GM13976 (cell line): ENCODE measurements at regions not wholly inside any gene's neighbourhood (a gene's known extent, or its start where the extent isn't known, plus 50 kb on each side); places are given as distances from the start of the nearest gene placed in this dataset.

Source experiments
- DNase-seq: peaks from one replicate; pipeline ENCODE4 v3.0.0; 2012; ENCODE audit warnings: low spot score
- CTCF ChIP-seq: IDR thresholded peaks from 2 replicates; pipeline ENCODE4 v1.5.1; 2012; ENCODE audit warnings: borderline replicate concordance, mild to moderate bottlenecking; ENCODE audit not compliant: insufficient read depth; ENCODE audit errors: extremely low read depth, missing control alignments, control extremely low read depth
- in situ Hi-C: fragments of 300-500 bp; cut with MboI; formaldehyde crosslinking; loops from one replicate; pipeline ENCODE4 v1.12.0; 2022; ENCODE audit warnings: low sequenced_read_pairs, mixed read lengths, inconsistent platforms; ENCODE audit not compliant: unreplicated experiment

DNA sequence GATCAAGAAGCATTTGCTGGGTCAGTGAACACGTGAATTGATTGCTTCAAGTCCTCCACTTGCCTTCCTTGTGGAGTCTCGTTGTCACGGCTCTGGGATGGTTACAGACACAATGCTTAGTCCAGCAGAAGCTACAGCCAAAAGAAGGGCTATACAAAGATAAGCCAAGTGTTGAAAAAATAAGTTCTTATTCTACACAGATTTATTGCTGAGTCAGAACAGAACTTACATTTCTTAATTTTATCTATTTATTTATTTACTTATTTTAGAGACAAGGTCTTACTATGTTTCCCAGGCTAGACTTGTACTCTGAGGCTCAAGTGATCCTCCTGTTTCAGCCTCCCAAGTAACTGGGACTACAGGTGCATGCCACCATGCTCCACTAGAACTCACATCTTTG, 199.0 kb downstream of the MYLK4 start:
- in situ Hi-C loops, result no loop called here

DNA sequence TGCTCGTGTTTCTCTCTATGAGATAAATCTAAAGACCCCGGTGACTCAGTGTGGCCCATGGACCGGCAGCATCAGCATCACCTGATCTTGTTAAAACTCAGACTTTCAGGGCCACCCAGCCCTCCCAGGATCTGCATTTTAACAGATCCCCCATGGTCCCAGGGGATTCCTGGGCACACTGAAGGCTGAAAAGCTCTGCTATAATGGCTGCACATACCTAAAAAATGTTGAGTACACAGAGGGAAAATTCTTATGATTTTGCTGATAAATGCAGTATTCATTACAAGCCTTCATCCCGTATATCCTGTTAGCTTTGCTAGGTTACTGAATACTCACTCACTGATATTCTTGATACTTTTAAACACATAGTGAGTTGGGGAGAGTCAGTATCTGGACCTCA, 200.5 kb downstream of the MYLK4 start:
- TF ChIP-seq CTCF, result no peak
- no peak for DNase-seq
- in situ Hi-C loops, result no loop called here

More for the DNA sequence above, 199.0 kb downstream of the MYLK4 start:
- TF ChIP-seq CTCF, result no peak
- DNase-seq, result no peak

- no peak for TF ChIP-seq CTCF
- DNase-seq, result no peak
- in situ Hi-C loops, result no loop called here
Observed at GRCh38 chr6:2549834-2550233, 200.9 kb downstream of the MYLK4 start.

DNA sequence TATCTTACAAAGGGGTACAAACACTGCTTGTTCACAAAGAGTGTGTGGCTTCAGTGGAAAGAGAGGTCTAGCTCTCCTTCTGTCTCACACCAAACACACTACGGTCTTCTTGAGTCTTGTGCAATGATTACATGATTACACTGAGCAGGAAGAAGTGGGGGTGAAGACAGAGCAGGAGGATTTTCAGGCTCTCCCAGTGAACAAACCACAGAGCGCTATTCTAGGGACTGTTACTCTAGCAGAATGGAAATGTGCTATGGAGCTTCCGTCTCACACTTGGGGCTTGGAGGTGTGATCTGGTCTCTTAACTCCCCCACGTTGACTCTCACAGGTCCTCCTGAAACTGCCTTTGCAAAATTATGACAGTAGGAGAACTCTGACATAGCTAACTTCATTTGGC, 203.4 kb downstream of the MYLK4 start:
- TF ChIP-seq CTCF, result no peak
- in situ Hi-C loops, result no loop called here
- no peak for DNase-seq

DNA sequence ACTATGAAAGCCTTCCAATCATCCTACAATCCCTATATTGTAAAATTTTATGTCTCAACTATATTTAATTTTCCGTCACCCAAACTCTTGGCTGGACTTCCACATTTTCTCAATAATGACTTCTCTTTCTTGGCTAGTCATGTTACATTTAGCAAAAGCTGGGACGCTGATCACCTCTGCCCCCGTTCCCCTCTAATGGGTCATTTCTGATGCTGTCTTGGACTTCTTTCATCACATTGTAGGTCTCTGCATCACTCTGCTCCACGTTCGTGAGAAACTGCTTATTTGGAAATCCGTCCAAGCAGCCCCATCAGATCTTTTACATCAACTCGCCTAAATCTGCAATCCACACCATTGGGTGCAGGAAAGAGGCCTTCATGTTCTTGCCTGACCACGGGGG, 203.8 kb downstream of the MYLK4 start:
- in situ Hi-C loops, result no loop called here
- TF ChIP-seq CTCF, result no peak
- no peak for DNase-seq

- in situ Hi-C loops, result no loop called here
- no peak for DNase-seq
- no peak for TF ChIP-seq CTCF
Observed at GRCh38 chr6:2545383-2546038, 205.2 kb downstream of the MYLK4 start.
